Cerebellar nuclear complex (tissue), 1 donor: ENCODE measurements at regions not wholly inside any gene's neighbourhood (a gene's known extent, or its start where the extent isn't known, plus 50 kb on each side); places are given as distances from the start of the nearest gene placed in this dataset.

Experiments used
- DNase-seq, 2 experiments: peaks; one replicate each; lab custom pipeline; 2025; lab: John Stamatoyannopoulos, UW

DNA sequence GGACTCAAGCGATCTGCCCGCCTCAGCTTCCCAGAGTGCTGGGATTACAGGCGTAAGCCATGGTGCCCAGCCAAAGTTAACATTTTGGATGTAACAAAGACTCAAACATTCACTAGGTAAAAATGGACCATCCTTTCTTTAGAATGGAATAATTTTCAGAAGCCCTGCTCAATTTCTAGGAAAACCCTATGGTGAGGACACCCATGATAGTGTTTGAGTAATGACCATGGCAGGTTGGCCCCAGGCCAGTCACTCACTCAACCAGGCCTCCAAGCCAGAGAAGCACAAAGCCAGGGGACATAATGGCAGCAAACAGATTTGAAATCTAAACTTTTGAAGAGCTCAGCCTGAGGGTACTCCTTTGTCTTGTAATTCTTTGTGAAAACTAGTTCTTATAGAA is 59.9 kb upstream of the GPR6 start:
- DNase-seq: no peak

DNA sequence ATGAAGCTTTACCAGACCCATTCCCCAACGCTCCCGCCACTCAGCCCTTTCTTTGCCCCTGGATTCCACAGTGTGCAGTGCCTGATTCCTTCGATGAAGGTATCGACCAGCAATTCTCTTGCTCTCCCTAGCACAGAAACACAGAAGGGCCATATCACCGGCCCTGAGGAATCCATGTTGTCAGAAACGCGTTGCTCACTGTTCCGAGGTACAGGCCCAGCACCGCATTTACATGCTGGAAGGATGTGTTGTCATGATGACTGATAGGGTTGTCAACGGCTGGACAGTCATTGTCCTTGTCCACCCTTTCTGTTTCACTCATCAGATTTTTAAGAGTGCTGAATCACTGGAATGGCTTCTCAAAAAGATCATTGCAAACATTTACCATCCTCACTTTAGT is 57.2 kb upstream of the GPR6 start:
- DNase-seq: no peak

DNA sequence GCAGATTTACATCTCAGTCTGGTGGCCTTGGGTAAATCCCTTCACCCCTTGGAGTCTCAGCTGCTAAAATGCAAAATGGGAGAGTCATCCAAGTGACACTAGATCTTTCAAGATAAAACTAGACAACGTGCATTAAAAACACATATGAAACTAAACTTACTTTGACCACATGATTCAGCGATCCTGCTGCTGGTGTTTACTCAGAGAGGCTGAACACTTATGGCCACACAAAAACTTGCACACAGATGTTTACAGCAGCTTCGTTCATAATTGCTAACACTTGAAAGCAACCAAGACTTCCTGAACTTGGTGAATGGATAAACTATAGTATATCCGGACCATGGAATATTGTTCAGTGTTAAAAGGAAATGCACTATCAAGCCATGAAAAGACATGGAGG is 55.3 kb upstream of the GPR6 start:
- DNase-seq: no peak

DNA sequence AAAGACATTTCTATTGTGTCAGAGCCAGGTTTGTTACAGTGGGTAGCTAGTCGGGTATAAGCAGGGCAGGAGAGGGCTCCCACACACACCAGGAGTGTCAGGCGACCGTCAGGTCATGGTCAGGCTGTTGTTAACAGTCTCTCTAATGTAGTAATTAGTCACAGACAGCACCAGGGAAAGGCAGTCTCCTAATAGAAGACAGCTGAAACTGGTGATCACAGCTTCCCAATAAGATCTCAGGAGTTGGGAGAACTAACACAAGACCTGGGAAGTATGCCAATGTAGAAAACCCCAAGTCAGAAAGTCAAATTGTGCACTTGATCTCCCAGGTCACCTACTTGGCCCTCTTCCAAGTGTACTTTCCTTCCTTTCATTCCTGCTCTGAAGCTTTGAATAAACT is 53.0 kb upstream of the GPR6 start:
- no peak for DNase-seq

DNA sequence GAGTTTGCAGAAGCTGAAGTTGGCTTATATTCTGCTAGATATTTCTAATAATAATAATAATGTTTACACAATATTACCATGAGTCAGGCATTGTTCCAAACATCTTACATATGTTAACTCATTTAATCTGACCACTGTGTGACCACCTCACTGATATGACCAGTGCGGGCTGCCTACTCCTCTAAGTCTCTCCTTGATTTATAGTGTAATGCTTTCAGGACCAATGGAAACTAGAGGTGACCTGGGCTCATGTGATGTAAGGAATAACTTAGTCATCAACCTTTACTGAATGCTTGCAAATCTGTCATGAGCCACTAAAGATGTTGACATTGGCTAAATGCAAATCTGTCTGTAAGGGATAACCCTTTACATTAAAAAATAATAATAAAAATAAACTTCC is 51.1 kb upstream of the GPR6 start:
- no peak for DNase-seq
